ENCODE measurements at regions not wholly inside any gene's neighbourhood (a gene's known extent, or its start where the extent isn't known, plus 50 kb on each side); places are given as distances from the start of the nearest gene placed in this dataset.

DNA sequence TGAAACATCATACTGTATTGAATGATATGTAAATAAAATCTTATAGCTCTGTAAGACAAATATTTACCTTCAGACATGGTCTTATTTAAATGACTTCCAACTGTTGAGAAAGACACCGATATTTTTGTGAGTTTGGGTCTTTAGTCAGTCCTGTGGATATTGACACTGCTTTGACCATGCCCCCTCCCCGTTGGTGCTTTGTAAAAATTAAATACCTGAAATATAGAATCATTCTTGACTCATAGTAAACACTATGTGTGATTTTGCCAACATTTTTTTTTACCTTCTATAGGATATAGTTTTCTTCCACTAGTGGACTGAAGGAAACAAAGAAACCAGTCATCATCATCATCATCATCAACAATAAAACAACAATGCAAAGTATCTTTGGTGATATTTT lies 114.3 kb upstream of the HS3ST1 start:
- no peak for TF ChIP-seq CTCF (conservative IDR thresholded peaks at IDR 0.05; ENCODE audit: low read depth in 2 of 2)
- TF ChIP-seq POLR2AphosphoS5 (IDR thresholded peaks at IDR 0.05; ENCODE audit: low read depth), result no peak
- no peak for TF ChIP-seq EZH2phosphoT487 (IDR thresholded peaks at IDR 0.05; ENCODE audit: unreplicated experiment)
- TF ChIP-seq EZH2 (IDR thresholded peaks at IDR 0.05; ENCODE audit: low read depth, unreplicated experiment), result no peak
- TF ChIP-seq, protein P1, sequence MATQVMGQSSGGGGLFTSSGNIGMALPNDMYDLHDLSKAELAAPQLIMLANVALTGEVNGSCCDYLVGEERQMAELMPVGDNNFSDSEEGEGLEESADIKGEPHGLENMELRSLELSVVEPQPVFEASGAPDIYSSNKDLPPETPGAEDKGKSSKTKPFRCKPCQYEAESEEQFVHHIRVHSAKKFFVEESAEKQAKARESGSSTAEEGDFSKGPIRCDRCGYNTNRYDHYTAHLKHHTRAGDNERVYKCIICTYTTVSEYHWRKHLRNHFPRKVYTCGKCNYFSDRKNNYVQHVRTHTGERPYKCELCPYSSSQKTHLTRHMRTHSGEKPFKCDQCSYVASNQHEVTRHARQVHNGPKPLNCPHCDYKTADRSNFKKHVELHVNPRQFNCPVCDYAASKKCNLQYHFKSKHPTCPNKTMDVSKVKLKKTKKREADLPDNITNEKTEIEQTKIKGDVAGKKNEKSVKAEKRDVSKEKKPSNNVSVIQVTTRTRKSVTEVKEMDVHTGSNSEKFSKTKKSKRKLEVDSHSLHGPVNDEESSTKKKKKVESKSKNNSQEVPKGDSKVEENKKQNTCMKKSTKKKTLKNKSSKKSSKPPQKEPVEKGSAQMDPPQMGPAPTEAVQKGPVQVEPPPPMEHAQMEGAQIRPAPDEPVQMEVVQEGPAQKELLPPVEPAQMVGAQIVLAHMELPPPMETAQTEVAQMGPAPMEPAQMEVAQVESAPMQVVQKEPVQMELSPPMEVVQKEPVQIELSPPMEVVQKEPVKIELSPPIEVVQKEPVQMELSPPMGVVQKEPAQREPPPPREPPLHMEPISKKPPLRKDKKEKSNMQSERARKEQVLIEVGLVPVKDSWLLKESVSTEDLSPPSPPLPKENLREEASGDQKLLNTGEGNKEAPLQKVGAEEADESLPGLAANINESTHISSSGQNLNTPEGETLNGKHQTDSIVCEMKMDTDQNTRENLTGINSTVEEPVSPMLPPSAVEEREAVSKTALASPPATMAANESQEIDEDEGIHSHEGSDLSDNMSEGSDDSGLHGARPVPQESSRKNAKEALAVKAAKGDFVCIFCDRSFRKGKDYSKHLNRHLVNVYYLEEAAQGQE (IDR thresholded peaks at IDR 0.05; ENCODE audit: unreplicated experiment), result no peak
- no peak for TF ChIP-seq ETS1 (IDR thresholded peaks at IDR 0.05)
- TF ChIP-seq STAT1 (IDR thresholded peaks at IDR 0.05; ENCODE audit: unreplicated experiment), result no peak
- TF ChIP-seq ZNF331 (CRISPR knock-in tag; IDR thresholded peaks at IDR 0.05; ENCODE audit: low read depth), result no peak
- TF ChIP-seq JUNB (IDR thresholded peaks at IDR 0.05; ENCODE audit: unreplicated experiment), result no peak
- no peak for TF ChIP-seq ZNF114 (CRISPR knock-in tag; IDR thresholded peaks at IDR 0.05)
- TF ChIP-seq CREB1 (CRISPR knock-in tag; IDR thresholded peaks at IDR 0.05; ENCODE audit: low read depth), result no peak
